Bone marrow (tissue), 2 donors: ENCODE measurements at regions not wholly inside any gene's neighbourhood (a gene's known extent, or its start where the extent isn't known, plus 50 kb on each side); places are given as distances from the start of the nearest gene placed in this dataset.

Source experiments
- DNase-seq, 2 donors: peaks; one replicate each; lab custom pipeline; 2025; lab: John Stamatoyannopoulos, UW

DNA sequence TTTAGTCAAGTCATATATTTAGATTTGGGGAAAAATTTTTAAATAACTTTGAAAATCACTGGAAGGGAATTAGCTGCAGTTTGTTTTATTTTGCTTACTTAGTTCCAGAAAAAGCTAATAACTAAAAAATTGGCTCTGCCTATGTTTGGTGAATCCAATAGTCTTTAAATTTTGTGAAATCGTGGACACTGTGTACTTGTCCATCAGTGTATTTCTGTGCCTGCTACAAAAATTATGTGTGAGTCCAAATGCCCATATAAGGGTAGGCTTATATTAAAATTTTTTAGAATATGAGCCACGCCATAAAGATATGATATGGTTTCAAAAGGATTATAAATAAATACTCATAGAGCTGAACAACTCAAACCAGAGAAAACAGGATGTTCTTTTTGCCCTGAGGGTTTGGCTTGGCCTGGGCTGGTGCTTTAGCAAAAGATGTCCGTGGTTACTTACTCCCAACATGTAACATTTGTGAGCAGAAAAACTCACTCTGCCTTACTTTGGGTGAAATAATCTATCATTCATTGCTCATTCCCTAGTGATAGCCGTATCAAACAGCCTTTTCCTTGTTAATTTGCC is 133.2 kb upstream of the PRLR start:
- no peak for DNase-seq

DNA sequence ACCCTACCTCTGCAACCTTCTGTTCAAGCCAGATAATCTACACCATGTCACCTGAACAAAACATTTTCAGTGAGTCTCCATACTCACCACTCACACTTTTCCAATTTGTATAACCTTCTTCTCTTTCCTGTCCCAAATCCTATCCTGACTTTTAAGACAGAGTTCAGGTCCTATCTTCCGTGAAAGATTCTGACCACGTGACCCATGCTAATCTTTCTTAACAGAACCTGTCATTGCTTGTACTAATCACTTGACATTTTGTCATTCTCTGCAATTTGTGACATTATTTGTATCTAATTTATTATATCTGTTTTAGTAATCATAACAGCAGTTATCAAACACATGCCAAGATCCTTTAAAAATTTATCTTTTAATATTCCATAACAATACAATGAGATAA is 132.5 kb upstream of the PRLR start:
- no peak for DNase-seq

DNA sequence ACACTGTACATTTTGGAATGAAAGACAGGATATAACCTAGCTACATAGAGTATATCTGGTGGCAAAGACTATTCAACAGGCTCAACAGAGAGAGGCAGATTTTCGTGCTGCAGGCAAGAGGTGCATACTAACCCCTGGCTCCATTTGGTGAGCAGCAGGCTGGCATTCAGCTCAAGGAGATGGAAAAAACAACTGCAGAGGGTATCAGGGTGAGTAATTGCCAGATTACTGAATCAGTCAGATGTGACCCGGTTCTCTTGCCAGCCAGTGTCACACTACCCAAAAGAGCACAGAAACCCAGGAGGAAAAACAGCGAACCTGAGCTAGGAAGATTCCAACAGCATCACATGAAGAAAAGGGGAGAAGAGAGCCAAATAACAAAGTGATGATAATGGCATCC is 130.4 kb upstream of the PRLR start:
- no peak for DNase-seq

DNA sequence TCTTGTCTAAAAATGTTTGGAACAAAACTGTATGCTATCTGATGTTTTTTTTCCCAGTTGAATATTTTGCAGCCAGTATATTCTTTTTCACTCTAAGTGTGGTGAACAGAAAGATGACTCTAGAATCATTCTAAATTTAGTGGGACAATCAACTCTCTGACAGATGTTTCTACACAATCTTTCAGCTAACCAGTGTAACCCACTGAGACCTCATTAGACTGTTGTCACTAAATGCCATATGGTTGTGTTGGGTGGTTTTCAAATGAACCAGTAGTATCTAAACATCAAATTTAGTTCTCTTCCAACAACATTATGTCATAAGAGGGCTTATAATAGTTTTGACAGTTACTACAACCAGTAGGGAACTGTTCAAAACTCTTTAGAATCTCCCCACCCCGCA is 129.6 kb upstream of the PRLR start:
- no peak for DNase-seq

DNA sequence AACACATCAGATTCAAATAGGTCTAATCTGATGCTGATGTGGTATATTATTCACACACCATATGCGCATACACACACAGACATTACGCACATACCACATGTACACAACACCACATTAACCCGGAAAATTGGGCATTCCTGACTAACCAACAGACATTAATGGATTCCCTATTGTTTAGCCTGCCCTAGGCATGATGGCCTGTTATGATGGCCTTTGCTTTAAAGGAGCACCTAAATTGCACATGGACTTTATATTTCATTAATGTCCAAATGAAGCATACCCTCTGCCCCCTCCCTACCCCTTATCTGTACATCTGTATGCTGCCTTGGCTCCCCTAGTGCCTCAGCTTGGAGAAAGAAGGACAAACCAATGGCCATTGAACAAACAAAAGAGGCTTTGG is 127.7 kb upstream of the PRLR start:
- no peak for DNase-seq

DNA sequence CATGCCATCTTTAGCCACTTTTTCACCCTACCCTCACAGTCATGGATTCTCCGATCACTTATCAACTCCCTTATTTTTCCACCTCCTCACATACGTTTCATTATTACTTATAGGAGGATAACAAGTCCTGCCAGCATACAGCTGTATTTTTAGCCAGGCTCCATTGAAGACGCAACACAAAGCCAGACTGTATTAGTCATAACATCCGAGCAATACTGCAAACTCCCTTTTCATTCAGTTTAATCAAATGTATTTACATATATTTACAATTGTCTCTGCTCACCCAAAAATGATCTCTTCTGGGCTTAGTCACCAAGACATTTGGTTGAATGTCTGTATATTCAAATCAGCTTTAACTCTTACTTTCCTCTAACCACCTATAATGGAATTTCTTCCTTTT is 126.4 kb upstream of the PRLR start:
- DNase-seq: no peak

DNA sequence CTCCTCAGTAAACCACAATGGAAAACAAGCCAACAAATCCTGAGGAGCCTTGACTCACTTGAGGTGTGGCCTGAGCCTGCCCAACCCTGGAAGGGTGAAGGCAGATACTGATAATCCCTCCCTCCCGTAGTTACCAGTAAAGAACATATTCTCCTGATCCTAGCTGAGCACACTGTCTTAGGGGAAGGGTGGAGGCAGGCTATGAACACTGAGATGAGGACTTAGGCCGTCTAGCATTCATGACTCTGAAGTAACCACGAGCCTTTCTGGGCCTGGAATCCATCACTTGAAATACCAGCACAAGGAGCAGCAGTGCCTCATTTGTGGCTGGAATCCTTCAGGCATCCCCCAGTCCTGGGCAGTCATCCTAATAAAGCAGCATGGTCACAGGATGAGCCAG is 124.5 kb upstream of the PRLR start:
- DNase-seq: no peak

DNA sequence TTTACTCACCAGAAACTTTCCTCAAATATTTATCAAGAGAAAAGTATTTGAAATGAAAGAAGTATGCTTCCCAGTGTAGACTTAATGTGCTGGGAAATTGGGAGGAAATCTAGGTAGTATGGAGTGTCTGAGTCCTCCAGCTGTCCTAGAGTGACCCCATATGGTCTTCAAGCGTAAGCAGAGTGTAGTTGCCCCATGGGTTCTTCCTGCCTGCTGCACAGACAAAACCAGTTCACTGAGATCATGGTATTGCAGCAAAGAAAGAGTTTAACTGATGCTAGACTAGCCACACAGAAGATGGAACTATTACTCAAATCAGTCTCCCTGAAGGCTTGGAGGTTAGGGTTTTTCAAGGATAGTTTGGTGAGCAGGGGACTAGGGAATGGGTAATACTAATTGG is 114.9 kb upstream of the PRLR start:
- no peak for DNase-seq

DNA sequence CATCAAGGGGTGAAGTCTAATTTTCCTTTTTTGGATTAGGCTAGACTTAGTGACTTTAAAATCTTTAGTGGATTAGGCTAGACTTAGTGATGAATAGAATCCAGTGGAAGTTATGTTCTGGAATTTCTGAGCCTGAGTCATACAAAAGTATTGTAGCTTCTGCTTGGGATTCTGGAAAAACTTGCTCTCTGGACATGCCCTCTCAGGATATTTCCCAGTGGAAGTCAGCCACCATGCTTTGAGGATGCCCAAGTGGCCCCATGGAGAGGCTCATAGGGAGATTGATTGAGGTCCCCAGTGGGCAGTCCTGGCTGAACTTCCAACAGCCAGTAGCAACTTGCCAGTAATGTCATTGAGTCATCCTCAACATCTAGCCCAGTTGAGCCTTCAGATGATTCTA is 112.4 kb upstream of the PRLR start:
- no peak for DNase-seq

DNA sequence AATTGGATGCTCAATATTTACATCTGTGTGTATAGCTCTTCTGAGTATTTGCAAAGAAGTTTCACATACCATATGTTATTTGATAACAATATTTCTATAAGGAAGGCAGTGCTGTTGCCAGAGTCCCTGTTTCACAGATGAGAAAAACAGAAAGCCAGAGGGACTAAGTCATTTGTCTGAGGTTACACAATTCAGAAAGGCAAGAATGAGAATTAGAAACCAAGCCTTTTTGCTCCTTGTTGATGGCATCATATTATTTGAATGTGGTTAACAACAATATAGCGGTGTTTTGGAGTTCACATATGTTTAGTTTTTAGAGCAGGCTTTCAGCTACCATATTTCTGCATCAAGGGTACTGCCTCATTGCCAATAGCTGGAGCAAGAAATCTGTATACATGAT is 110.9 kb upstream of the PRLR start:
- no peak for DNase-seq

DNA sequence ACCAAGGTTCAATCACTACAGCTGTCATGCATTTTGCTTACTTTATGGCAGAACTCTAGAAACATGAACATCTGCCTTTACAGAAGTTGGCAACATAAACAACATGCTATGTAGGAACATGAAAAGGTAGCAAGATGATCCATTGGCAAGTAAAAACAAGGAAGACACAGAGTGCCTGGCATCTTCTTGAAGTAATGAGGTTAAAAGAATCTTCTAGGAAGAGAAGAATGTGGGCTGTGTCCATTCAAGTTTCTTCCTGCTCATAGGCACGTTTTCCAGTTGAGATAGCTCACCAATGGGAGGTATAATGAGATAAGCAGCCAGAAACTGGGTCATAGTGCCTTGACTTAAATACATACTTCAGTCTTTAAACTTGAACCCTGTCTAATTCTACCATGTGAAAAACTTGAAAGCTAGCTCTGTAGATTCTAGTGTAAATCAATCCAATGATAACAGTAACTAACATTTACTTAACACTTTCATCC is 109.4 kb upstream of the PRLR start:
- DNase-seq: no peak

DNA sequence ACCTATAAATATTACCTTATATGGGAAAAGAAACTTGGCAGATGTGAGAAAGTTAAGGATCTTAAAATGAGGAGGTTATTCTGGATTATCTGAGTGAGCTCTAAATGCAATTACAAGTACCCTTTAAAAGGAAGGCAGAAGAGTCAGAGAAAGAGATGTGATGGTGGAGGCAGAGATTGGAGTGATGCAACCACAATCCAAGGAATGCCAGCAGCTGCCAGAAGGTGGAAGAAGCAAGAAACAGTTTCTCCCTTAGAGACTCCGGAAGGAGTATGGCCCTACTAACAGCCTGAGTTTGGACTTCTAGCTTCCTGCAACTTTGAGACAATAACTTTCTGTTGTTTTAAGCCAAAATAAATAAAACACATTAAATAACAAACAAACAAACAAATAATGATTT is 108.7 kb upstream of the PRLR start:
- DNase-seq: no peak

DNA sequence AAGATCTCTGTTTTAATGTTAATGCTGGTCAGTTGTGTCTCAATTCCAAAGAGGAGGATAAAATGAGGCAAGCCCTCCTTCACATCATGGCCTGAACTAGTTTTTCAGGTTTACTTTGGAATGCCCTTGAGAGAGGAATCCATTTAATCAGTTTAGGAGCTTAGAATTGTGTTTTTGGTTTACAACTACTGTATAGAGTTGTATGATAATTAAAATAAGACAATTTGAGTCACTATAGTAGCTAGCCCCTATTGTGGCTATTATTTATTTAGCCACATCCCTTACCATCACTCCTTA is 107.8 kb upstream of the PRLR start:
- no peak for DNase-seq

DNA sequence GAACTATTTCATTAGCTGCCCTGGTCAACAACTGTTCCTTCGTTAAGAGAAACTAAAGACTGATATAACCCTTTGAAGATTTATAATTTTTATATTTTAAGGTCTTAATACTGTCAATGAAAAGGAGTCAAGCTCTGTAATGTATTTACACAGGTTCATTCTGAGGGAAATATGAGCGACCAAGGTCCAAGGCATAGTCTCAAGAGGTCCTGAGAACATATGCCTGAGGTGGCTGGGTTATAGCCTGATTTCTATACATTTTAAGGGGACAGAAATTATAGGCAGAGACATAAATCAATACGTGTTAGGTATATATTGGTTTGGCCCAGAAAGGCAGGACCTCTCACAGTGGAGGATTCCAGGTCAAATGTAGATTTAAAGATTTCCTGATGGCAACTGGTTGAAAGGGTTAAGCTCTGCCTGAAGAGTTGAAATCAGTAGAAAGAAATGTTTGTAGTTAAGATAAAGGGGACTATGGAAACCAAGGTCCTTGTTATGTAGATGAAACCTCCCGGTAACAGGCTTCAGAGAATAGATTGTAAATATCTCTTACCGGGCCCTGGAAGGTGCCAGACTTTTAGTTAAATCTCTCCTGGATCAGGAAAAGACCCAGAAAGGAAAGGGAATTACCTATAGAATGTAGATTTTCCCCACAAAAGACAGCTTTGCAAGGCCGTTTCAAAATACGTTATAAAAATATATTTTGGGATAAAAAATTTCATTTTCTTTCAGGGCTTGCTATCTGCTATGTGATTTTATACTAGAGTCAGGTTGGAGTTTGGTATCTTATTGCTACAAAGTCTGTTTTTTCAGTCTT is 107.3 kb upstream of the PRLR start:
- DNase-seq: no peak

DNA sequence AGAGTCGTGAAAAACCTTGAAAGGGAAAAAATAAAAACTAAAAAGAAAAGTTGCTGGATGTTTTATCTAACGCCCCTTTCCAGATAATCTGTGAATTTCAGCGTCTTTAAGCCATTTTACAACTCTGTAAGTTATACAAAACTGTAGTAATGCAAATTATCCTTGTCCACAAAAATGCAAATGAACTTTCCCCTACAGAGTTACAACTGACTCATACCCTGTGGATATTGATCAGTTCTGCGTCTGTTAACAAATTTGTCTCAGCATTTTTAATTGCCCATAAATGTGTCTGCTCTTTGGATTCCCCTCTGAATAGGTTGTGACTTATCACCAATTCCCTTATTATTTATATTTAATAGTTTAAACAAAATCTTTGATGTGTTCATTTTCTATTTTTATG is 105.9 kb upstream of the PRLR start:
- no peak for DNase-seq

DNA sequence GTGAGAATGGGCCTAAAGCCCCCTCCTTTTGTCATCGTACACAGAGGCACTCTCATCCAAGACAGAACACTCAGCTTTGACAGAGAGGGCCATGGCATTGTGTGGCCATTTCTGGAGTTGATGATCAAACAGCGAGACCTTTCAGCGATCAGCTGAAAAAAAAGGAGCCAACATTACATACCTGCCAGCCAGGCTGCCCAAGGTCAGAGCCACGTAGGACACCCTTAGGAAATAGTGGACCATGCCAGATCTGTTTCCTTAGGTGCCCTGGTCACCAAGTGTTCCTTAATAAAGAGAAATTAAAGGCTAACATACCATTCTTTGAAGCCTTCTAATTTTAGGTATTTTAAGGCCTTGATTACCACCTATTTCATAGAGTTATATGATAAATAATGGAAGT is 105.5 kb upstream of the PRLR start:
- no peak for DNase-seq

DNA sequence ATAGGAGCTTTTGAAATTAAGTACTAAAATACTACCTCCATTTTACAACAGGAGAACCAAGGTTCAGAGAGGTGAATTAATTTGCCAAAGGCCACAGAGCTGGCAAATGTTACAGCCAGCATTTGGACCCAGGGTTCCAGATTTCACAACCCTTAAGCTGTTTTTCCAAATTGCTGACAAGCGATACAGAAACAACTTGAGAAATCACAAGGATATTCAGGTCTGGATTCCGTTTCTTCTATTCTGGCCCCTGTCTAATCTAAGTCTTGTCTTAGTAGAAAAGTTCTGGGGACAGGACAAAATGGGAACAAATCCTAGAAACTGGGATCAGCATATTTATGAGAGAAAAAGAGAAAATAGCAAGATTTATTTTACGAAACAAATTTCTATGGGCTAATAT is 103.1 kb upstream of the PRLR start:
- DNase-seq: no peak

DNA sequence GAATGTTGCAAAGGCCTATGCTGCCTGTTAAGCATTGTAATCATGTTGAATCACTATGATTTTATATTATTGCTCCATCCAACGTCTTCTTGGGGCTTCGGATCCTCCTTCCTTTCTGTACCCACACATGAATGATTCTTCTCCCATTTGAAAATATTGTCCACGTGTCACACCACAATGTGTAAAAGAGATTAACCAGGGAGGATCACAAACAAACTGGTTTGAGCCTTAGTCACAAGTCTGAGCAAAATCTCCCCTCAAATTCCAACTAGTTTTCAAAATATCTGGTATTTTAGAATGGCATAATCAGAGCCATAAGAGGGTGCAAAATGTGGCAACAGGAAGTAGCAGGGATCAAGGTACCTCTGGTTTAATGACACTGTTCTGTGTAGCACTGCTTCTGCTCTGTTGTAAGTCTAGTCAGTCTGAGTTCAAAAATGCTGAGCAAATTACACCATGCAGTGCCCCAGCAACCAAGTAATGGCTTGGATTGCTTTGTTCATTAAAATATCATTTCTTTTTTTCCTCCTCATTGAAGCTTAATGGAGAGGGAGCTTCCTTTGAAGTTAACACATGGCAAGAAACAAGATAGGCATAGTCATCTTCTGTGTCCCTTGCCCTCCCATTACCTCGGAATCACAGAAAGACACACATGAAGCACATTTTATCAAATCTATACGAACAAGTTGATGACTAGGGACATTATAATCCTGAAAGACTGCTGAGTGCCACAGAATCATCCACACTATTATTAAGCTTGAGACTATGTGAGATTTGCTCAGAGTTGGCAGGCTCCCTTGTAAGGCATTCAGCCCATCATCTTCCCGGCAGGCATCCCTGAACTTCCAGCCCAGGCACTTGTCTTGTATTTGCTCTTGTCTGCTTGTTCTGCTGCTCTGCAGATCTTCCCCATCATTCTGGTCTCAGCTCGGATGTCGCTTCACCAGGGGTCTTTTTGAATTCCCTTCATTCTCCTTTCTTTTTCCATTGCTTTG is 102.0 kb upstream of the PRLR start:
- no peak for DNase-seq

DNA sequence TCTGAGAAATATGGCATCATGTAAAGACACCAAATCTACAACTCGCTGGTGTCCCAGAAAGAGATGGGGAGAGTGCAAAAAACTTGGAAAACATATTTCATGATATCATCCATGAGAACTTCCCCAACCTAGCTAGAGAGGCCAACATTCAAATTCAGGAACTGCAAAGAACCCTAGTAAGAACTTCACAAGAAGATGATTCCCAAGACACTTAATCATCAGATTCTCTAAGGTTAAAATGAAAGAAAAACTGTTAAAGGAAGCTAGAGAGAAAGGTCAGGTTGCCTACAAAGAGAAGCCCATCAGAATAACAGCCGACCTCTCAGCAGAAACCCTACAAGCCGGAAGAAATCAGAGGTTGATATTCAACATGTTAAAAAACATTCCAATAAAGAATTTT is 95.5 kb upstream of the PRLR start:
- no peak for DNase-seq

DNA sequence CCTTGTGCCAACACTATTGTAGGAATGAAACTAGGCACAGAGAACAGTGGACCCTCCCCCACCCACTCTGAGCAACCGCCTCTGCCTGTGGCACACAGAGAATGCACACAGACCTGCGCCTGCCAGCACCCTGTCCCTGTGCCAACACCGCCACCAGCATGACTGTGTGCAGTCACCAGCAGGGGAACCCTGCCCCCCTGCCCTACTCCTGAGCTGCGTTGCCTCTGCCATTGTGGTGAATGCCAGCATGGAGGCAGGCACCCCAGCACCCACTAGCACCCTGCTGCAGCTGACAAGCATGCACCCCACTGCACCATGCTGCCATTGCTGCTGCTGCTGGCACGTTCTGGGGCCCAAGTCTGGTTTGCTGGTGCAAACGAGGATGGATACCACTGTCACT is 94.4 kb upstream of the PRLR start:
- DNase-seq: no peak

DNA sequence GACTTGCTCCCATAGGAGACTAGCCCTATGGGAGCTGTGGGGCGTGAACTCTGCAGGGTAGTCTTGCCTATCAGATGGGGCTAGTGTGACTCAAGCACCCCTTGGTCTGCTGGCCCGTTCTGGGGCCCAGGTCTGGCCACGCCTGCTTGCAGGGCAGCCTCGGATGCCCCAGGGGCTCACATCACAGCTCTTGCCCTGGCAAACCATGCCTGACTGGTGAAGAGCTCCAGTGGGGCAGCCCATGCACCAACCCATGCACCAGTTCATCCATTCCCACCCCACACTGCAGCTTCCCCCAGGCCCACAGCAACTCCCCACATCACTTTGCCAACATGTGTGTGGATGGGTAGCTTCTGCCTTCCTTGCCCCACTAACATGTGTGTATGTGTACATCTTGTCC is 93.9 kb upstream of the PRLR start:
- no peak for DNase-seq

DNA sequence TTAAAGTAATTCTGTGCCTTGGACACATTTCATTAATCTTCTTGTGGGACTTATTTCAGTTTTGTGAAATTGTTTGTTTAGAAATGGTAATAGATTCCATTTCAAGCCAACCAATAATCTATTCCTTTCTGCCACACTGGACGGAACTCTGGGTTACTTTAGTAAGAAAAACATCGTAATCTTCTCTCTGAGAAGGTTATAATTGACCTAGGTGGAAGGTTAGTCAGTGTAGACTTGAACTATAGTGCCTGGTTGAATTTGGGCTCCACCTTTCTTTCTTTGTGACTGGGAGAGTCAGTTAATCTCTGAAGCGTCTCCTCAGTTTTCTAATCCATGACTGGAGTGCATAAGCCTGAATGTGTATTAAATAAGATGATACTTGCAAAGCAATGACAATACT is 89.7 kb upstream of the PRLR start:
- no peak for DNase-seq
